ENCODE measurements at regions not wholly inside any gene's neighbourhood (a gene's known extent, or its start where the extent isn't known, plus 50 kb on each side); places are given as distances from the start of the nearest gene placed in this dataset.
"Not testable (repeated sequence)": the region's sequence is repeated elsewhere in the genome, so short reads cannot be mapped to it uniquely, and the experiment has no call there.

- no peaks in the 10 kb centered on the region for H3K36me3 ChIP-seq (ENCODE audit: control insufficient read depth, insufficient read depth, low read length)
- no peak overlapping the region for H3K4me3 ChIP-seq (ENCODE audit: extremely low read depth, insufficient read depth, low read length, poor library complexity, severe bottlenecking)
- no CpG with 5 or more reads among the region's 1 CpG for WGBS, 2 experiments (ENCODE audit: insufficient coverage in 2 of 2)
- H3K27ac ChIP-seq (ENCODE audit: low read depth, low read length, severe bottlenecking), result no peak overlapping the region
- no peaks in the 10 kb centered on the region for H3K9me3 ChIP-seq (ENCODE audit: control insufficient read depth, low read length)
- H3K4me1 ChIP-seq (ENCODE audit: control insufficient read depth, insufficient read depth, low read length, poor library complexity, severe bottlenecking), result no peaks in the 10 kb centered on the region
These were observed 57.7 kb downstream of the SOX3 start for GRCh38 chrX:140447150-140447549.

- no peak overlapping the region for H3K4me3 ChIP-seq (ENCODE audit: extremely low read depth, insufficient read depth, low read length, poor library complexity, severe bottlenecking)
- H3K36me3 ChIP-seq (ENCODE audit: control insufficient read depth, insufficient read depth, low read length), result no peaks in the 10 kb centered on the region
- H3K9me3 ChIP-seq (ENCODE audit: control insufficient read depth, low read length), result no peaks in the 10 kb centered on the region
- WGBS, 2 experiments (ENCODE audit: insufficient coverage in 2 of 2), result 0 to 12% methylated on average over 1 to 5 of the region's 8 CpGs
- H3K4me1 ChIP-seq (ENCODE audit: control insufficient read depth, insufficient read depth, low read length, poor library complexity, severe bottlenecking), result no peaks in the 10 kb centered on the region
- H3K27ac ChIP-seq (ENCODE audit: low read depth, low read length, severe bottlenecking), result no peak overlapping the region
These were observed 64.0 kb downstream of the SOX3 start for GRCh38 chrX:140440876-140441275.

- 2 to 7% methylated on average over 5 to 17 of the region's 35 CpGs for WGBS, 2 experiments (ENCODE audit: insufficient coverage in 2 of 2)
- H3K4me1 ChIP-seq (ENCODE audit: control insufficient read depth, insufficient read depth, low read length, poor library complexity, severe bottlenecking), result no peaks in the 10 kb centered on the region
- no peaks in the 10 kb centered on the region for H3K9me3 ChIP-seq (ENCODE audit: control insufficient read depth, low read length)
- H3K4me3 ChIP-seq (ENCODE audit: extremely low read depth, insufficient read depth, low read length, poor library complexity, severe bottlenecking), result peak overlapping the region; percentile 29
- H3K27ac ChIP-seq (ENCODE audit: low read depth, low read length, severe bottlenecking), result peak overlapping the region; percentile 10
- no peaks in the 10 kb centered on the region for H3K36me3 ChIP-seq (ENCODE audit: control insufficient read depth, insufficient read depth, low read length)
These were observed 65.4 kb downstream of the SOX3 start for GRCh38 chrX:140439476-140439875.

GRCh38 chrX:140434347-140434746 lies 70.5 kb downstream of the SOX3 start:
- H3K36me3 ChIP-seq (ENCODE audit: control insufficient read depth, insufficient read depth, low read length), result no peaks in the 10 kb centered on the region
- no peak overlapping the region for H3K27ac ChIP-seq (ENCODE audit: low read depth, low read length, severe bottlenecking)
- no CpG with 5 or more reads among the region's 2 CpGs for WGBS, 2 experiments (ENCODE audit: insufficient coverage in 2 of 2)
- no peaks in the 10 kb centered on the region for H3K9me3 ChIP-seq (ENCODE audit: control insufficient read depth, low read length)
- no peak overlapping the region for H3K4me3 ChIP-seq (ENCODE audit: extremely low read depth, insufficient read depth, low read length, poor library complexity, severe bottlenecking)
- H3K4me1 ChIP-seq (ENCODE audit: control insufficient read depth, insufficient read depth, low read length, poor library complexity, severe bottlenecking), result no peaks in the 10 kb centered on the region

- no peaks in the 10 kb centered on the region for H3K4me1 ChIP-seq (ENCODE audit: control insufficient read depth, insufficient read depth, low read length, poor library complexity, severe bottlenecking)
- H3K27ac ChIP-seq (ENCODE audit: low read depth, low read length, severe bottlenecking), result no peak overlapping the region
- no peaks in the 10 kb centered on the region for H3K36me3 ChIP-seq (ENCODE audit: control insufficient read depth, insufficient read depth, low read length)
- 86% methylated on average over 1 of the region's 4 CpGs; no CpG with 5 or more reads in 1 of the 2 experiments for WGBS, 2 experiments (ENCODE audit: insufficient coverage in 2 of 2)
- H3K9me3 ChIP-seq (ENCODE audit: control insufficient read depth, low read length), result no peaks in the 10 kb centered on the region
- no peak overlapping the region for H3K4me3 ChIP-seq (ENCODE audit: extremely low read depth, insufficient read depth, low read length, poor library complexity, severe bottlenecking)
These were observed 71.3 kb downstream of the SOX3 start for GRCh38 chrX:140433582-140433981.

- Histone ChIP-seq H3K4me3 (ENCODE audit: extremely low read depth, insufficient read depth, low read length, poor library complexity, severe bottlenecking) (no peak overlapping the region), H3K36me3 (ENCODE audit: control insufficient read depth, insufficient read depth, low read length) (no peaks in the 10 kb centered on the region), H3K27ac (ENCODE audit: low read depth, low read length, severe bottlenecking) (no peak overlapping the region), H3K9me3 (ENCODE audit: control insufficient read depth, low read length) (no peaks in the 10 kb centered on the region), H3K4me1 (ENCODE audit: control insufficient read depth, insufficient read depth, low read length, poor library complexity, severe bottlenecking) (no peaks in the 10 kb centered on the region)
- WGBS, 2 experiments (ENCODE audit: insufficient coverage in 2 of 2), result 86 to 95% methylated on average over 2 of the region's 4 CpGs
These were observed 72.3 kb downstream of the SOX3 start for GRCh38 chrX:140432346-140433175.

- Histone ChIP-seq H3K36me3 (ENCODE audit: control insufficient read depth, insufficient read depth, low read length) (no peaks in the 10 kb centered on the region), H3K27ac (ENCODE audit: low read depth, low read length, severe bottlenecking) (no peak overlapping the region), H3K4me3 (ENCODE audit: extremely low read depth, insufficient read depth, low read length, poor library complexity, severe bottlenecking) (no peak overlapping the region), H3K9me3 (ENCODE audit: control insufficient read depth, low read length) (no peaks in the 10 kb centered on the region), H3K4me1 (ENCODE audit: control insufficient read depth, insufficient read depth, low read length, poor library complexity, severe bottlenecking) (no peaks in the 10 kb centered on the region)
- 100% methylated on average over 1 of the region's 5 CpGs; no CpG with 5 or more reads in 1 of the 2 experiments for WGBS, 2 experiments (ENCODE audit: insufficient coverage in 2 of 2)
These were observed 73.3 kb downstream of the SOX3 start for GRCh38 chrX:140431521-140431920.

- Histone ChIP-seq H3K4me3 (ENCODE audit: extremely low read depth, insufficient read depth, low read length, poor library complexity, severe bottlenecking) (no peak overlapping the region), H3K36me3 (ENCODE audit: control insufficient read depth, insufficient read depth, low read length) (no peaks in the 10 kb centered on the region), H3K27ac (ENCODE audit: low read depth, low read length, severe bottlenecking) (no peak overlapping the region), H3K4me1 (ENCODE audit: control insufficient read depth, insufficient read depth, low read length, poor library complexity, severe bottlenecking) (no peaks in the 10 kb centered on the region), H3K9me3 (ENCODE audit: control insufficient read depth, low read length) (no peaks in the 10 kb centered on the region)
- no CpG with 5 or more reads among the region's 4 CpGs for WGBS, 2 experiments (ENCODE audit: insufficient coverage in 2 of 2)
These were observed 79.0 kb downstream of the SOX3 start for GRCh38 chrX:140425712-140426395.

GRCh38 chrX:140422501-140422900 lies 82.4 kb downstream of the SOX3 start:
- no peaks in the 10 kb centered on the region for H3K9me3 ChIP-seq (ENCODE audit: control insufficient read depth, low read length)
- no peak overlapping the region for H3K27ac ChIP-seq (ENCODE audit: low read depth, low read length, severe bottlenecking)
- no peaks in the 10 kb centered on the region for H3K4me1 ChIP-seq (ENCODE audit: control insufficient read depth, insufficient read depth, low read length, poor library complexity, severe bottlenecking)
- no peak overlapping the region for H3K4me3 ChIP-seq (ENCODE audit: extremely low read depth, insufficient read depth, low read length, poor library complexity, severe bottlenecking)
- H3K36me3 ChIP-seq (ENCODE audit: control insufficient read depth, insufficient read depth, low read length), result no peaks in the 10 kb centered on the region

GRCh38 chrX:140402131-140402530 lies 102.7 kb downstream of the SOX3 start:
- not testable (repeated sequence) for H3K27ac ChIP-seq (ENCODE audit: low read depth, low read length, severe bottlenecking); H3K4me1 ChIP-seq (ENCODE audit: control insufficient read depth, insufficient read depth, low read length, poor library complexity, severe bottlenecking); H3K4me3 ChIP-seq (ENCODE audit: extremely low read depth, insufficient read depth, low read length, poor library complexity, severe bottlenecking); H3K36me3 ChIP-seq (ENCODE audit: control insufficient read depth, insufficient read depth, low read length); H3K9me3 ChIP-seq (ENCODE audit: control insufficient read depth, low read length)
- WGBS, 2 experiments (ENCODE audit: insufficient coverage in 2 of 2), result no CpG with 5 or more reads among the region's 1 CpG

- not testable (repeated sequence) for H3K9me3 ChIP-seq (ENCODE audit: control insufficient read depth, low read length); H3K36me3 ChIP-seq (ENCODE audit: control insufficient read depth, insufficient read depth, low read length); H3K4me3 ChIP-seq (ENCODE audit: extremely low read depth, insufficient read depth, low read length, poor library complexity, severe bottlenecking); H3K4me1 ChIP-seq (ENCODE audit: control insufficient read depth, insufficient read depth, low read length, poor library complexity, severe bottlenecking); H3K27ac ChIP-seq (ENCODE audit: low read depth, low read length, severe bottlenecking)
These were observed 108.5 kb downstream of the SOX3 start for GRCh38 chrX:140396326-140396725.
